ENCODE measurements at regions not wholly inside any gene's neighbourhood (a gene's known extent, or its start where the extent isn't known, plus 50 kb on each side); places are given as distances from the start of the nearest gene placed in this dataset.
"Not testable (repeated sequence)": the region's sequence is repeated elsewhere in the genome, so short reads cannot be mapped to it uniquely, and the experiment has no call there.

- DNase-seq (ENCODE audit: low read depth): no peak
Measured at GRCh38 chr10:61047788-61048560, 104.0 kb upstream of the RHOBTB1 start.

GRCh38 chr10:61047081-61047480 is 103.1 kb upstream of the RHOBTB1 start:
- no peak for DNase-seq (ENCODE audit: low read depth)

GRCh38 chr10:61045480-61045879 is 101.5 kb upstream of the RHOBTB1 start:
- DNase-seq (ENCODE audit: low read depth): not testable (repeated sequence)

- DNase-seq (ENCODE audit: low read depth): no peak
Measured at GRCh38 chr10:61042533-61042932, 98.5 kb upstream of the RHOBTB1 start.

- no peak for DNase-seq (ENCODE audit: low read depth)
Measured at GRCh38 chr10:61040399-61041016, 96.5 kb upstream of the RHOBTB1 start.

GRCh38 chr10:61039868-61040267 is 95.9 kb upstream of the RHOBTB1 start:
- DNase-seq (ENCODE audit: low read depth): no peak

GRCh38 chr10:61037261-61037830 is 93.4 kb upstream of the RHOBTB1 start:
- not testable (repeated sequence) for DNase-seq (ENCODE audit: low read depth)

- DNase-seq (ENCODE audit: low read depth): not testable (repeated sequence)
Measured at GRCh38 chr10:61036148-61036547, 92.2 kb upstream of the RHOBTB1 start.

- DNase-seq (ENCODE audit: low read depth): no peak
Measured at GRCh38 chr10:61031341-61031740, 87.4 kb upstream of the RHOBTB1 start.

GRCh38 chr10:61029411-61029810 is 85.4 kb upstream of the RHOBTB1 start:
- no peak for DNase-seq (ENCODE audit: low read depth)

- no peak for DNase-seq (ENCODE audit: low read depth)
Measured at GRCh38 chr10:61028861-61029361, 84.9 kb upstream of the RHOBTB1 start.

- DNase-seq (ENCODE audit: low read depth): no peak
Measured at GRCh38 chr10:61024856-61025201, 80.8 kb upstream of the RHOBTB1 start.

GRCh38 chr10:61024151-61024855 is 80.3 kb upstream of the RHOBTB1 start:
- no peak for DNase-seq (ENCODE audit: low read depth)

- DNase-seq (ENCODE audit: low read depth): no peak
Measured at GRCh38 chr10:61023053-61023452, 79.1 kb upstream of the RHOBTB1 start.

GRCh38 chr10:61021926-61022325 is 77.9 kb upstream of the RHOBTB1 start:
- no peak for DNase-seq (ENCODE audit: low read depth)

GRCh38 chr10:61020420-61021158 is 76.6 kb upstream of the RHOBTB1 start:
- no peak for DNase-seq (ENCODE audit: low read depth)

GRCh38 chr10:61018146-61018545 is 74.2 kb upstream of the RHOBTB1 start:
- no peak for DNase-seq (ENCODE audit: low read depth)

GRCh38 chr10:61016630-61017029 is 72.6 kb upstream of the RHOBTB1 start:
- no peak for DNase-seq (ENCODE audit: low read depth)

- DNase-seq (ENCODE audit: low read depth): no peak
Measured at GRCh38 chr10:61016007-61016406, 72.0 kb upstream of the RHOBTB1 start.

GRCh38 chr10:61010863-61011262 is 66.9 kb upstream of the RHOBTB1 start:
- no peak for DNase-seq (ENCODE audit: low read depth)

GRCh38 chr10:61003069-61003468 is 59.1 kb upstream of the RHOBTB1 start:
- DNase-seq (ENCODE audit: low read depth): not testable (repeated sequence)

- no peak for DNase-seq (ENCODE audit: low read depth)
Measured at GRCh38 chr10:61001731-61002122, 57.7 kb upstream of the RHOBTB1 start.

Data from GM04503 (cell line).